MM.1S (cell line): ENCODE measurements at regions not wholly inside any gene's neighbourhood (a gene's known extent, or its start where the extent isn't known, plus 50 kb on each side); places are given as distances from the start of the nearest gene placed in this dataset.

Experiments
- DNase-seq: peaks from one replicate; pipeline ENCODE4 v3.0.0-alpha.2; 2015
- H2AFZ ChIP-seq: fragments of 300-600 bp; sonication (generic); 2 replicates; pipeline ENCODE4 v1.6.0; 2016; ENCODE audit warnings: antibody characterized with exemption, low read length
- H3F3A ChIP-seq: fragments of 300-600 bp; sonication (generic); 2 replicates; pipeline ENCODE4 v1.6.1; 2016; ENCODE audit warnings: mild to moderate bottlenecking, antibody characterized with exemption, low read length, moderate library complexity, mixed read lengths; ENCODE audit not compliant: insufficient read depth
- H3K27ac ChIP-seq: fragments of 300-600 bp; sonication (generic); 2 replicates; pipeline ENCODE4 v1.5.1; 2016; ENCODE audit warnings: mild to moderate bottlenecking, low read length
- H3K27me3 ChIP-seq: fragments of 300-600 bp; sonication (generic); replicated peaks from 2 replicates; pipeline ENCODE4 v1.6.0; 2016; ENCODE audit warnings: low read length; ENCODE audit not compliant: insufficient read depth
- H3K36me3 ChIP-seq: fragments of 300-600 bp; sonication (generic); replicated peaks from 2 replicates; pipeline ENCODE4 v1.6.1; 2016; ENCODE audit warnings: mild to moderate bottlenecking, low read length, mixed read lengths; ENCODE audit not compliant: insufficient read depth
- H3K4me1 ChIP-seq: fragments of 300-600 bp; sonication (generic); 2 replicates; pipeline ENCODE4 v1.6.1; 2016; ENCODE audit warnings: low read length, mixed read lengths
- H3K4me2 ChIP-seq: fragments of 300-600 bp; sonication (generic); 2 replicates; pipeline ENCODE4 v1.6.0; 2016; ENCODE audit warnings: low read depth, low read length
- H3K4me3 ChIP-seq: fragments of 300-600 bp; sonication (generic); 2 replicates; pipeline ENCODE4 v1.5.1; 2016; ENCODE audit warnings: low read length, mixed read lengths
- H3K79me2 ChIP-seq: fragments of 300-600 bp; sonication (generic); 2 replicates; pipeline ENCODE4 v1.6.1; 2016; ENCODE audit warnings: mixed run types, low read length, mixed read lengths
- H3K9ac ChIP-seq: fragments of 300-600 bp; sonication (generic); 2 replicates; pipeline ENCODE4 v1.6.1; 2016; ENCODE audit warnings: low read length, mixed read lengths
- H3K9me2 ChIP-seq: fragments of 300-600 bp; sonication (generic); replicated peaks from 2 replicates; pipeline ENCODE4 v1.6.1; 2016; ENCODE audit warnings: mild to moderate bottlenecking, low read length, mixed read lengths; ENCODE audit not compliant: insufficient read depth
- H3K9me3 ChIP-seq: fragments of 300-600 bp; sonication (generic); replicated peaks from 2 replicates; pipeline ENCODE4 v1.6.1; 2016; ENCODE audit warnings: mild to moderate bottlenecking, low read length, mixed read lengths; ENCODE audit not compliant: insufficient read depth
- H4K20me1 ChIP-seq: fragments of 300-600 bp; sonication (generic); 2 replicates; pipeline ENCODE4 v1.6.1; 2016; ENCODE audit warnings: mild to moderate bottlenecking, low read length, moderate library complexity, mixed read lengths; ENCODE audit not compliant: insufficient read depth
- EZH2 ChIP-seq: fragments of 300-600 bp; sonication (generic); optimal IDR thresholded peaks from 2 replicates; pipeline ENCODE3; 2017; ENCODE audit warnings: low read depth, mild to moderate bottlenecking, antibody characterized with exemption, low read length, mixed read lengths
- EZH2phosphoT487 ChIP-seq: fragments of 300-600 bp; sonication (generic); IDR thresholded peaks from 2 replicates; pipeline ENCODE4 v1.6.1; 2018; ENCODE audit warnings: antibody characterized with exemption, low read length
- TF ChIP-seq, protein P1 (sequence below): fragments of 300-600 bp; sonication (generic); IDR thresholded peaks from 2 replicates; pipeline ENCODE4 v1.5.1; 2016; ENCODE audit warnings: antibody characterized with exemption, low read length, mixed read lengths

DNA sequence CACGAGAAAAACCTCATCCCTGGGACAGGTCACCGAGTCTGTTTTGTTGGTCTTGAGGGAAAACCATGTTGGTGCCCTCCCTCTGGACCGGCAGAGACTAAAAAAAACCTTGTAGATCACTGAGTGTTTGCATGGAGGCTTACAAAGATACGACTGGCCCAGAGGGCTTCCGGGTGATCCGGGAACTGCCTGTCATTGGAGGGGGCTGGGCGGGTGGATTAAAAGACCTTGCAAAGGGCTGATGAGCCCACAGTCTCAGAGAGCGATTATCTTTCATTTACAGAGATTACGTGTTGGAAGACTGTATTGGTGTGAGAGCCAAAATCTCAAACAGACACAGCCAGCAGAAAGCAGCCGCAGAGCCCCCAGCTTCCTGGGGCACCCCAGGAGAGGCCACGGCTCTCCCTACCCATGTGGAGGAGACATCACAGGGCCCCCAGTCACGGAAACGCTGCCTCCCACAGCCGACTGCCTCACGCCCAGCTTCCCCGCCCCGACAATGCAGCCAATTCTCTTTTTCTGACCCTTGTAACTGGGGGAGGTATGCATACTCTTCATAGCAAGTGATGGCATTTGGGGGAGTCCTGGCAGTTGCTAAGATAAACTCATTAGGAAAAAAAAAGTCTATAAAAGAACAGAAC is 426.4 kb downstream of the CTTN start:
- H3K9me2 ChIP-seq, result no peaks in the 10 kb centered on the region
- H2AFZ ChIP-seq, result no peak overlapping the region
- H3K4me1 ChIP-seq, result no peaks in the 10 kb centered on the region
- H3K9ac ChIP-seq, result no peak overlapping the region
- H3K9me3 ChIP-seq, result no peaks in the 10 kb centered on the region
- no peaks in the 10 kb centered on the region for H3K36me3 ChIP-seq
- no peak overlapping the region for H3K27ac ChIP-seq
- no peak overlapping the region for H3K4me2 ChIP-seq
- no peaks in the 10 kb centered on the region for H3K79me2 ChIP-seq
- peaks cover 94% of the 10 kb centered on the region for H3K27me3 ChIP-seq
- H3F3A ChIP-seq, result no peaks in the 10 kb centered on the region
- TF ChIP-seq EZH2 (no peak), EZH2phosphoT487 (no peak)
- TF ChIP-seq, protein P1, sequence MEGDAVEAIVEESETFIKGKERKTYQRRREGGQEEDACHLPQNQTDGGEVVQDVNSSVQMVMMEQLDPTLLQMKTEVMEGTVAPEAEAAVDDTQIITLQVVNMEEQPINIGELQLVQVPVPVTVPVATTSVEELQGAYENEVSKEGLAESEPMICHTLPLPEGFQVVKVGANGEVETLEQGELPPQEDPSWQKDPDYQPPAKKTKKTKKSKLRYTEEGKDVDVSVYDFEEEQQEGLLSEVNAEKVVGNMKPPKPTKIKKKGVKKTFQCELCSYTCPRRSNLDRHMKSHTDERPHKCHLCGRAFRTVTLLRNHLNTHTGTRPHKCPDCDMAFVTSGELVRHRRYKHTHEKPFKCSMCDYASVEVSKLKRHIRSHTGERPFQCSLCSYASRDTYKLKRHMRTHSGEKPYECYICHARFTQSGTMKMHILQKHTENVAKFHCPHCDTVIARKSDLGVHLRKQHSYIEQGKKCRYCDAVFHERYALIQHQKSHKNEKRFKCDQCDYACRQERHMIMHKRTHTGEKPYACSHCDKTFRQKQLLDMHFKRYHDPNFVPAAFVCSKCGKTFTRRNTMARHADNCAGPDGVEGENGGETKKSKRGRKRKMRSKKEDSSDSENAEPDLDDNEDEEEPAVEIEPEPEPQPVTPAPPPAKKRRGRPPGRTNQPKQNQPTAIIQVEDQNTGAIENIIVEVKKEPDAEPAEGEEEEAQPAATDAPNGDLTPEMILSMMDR, result no peak
- DNase-seq, result no peak
- H4K20me1 ChIP-seq, result no peaks in the 10 kb centered on the region
- no peak overlapping the region for H3K4me3 ChIP-seq

DNA sequence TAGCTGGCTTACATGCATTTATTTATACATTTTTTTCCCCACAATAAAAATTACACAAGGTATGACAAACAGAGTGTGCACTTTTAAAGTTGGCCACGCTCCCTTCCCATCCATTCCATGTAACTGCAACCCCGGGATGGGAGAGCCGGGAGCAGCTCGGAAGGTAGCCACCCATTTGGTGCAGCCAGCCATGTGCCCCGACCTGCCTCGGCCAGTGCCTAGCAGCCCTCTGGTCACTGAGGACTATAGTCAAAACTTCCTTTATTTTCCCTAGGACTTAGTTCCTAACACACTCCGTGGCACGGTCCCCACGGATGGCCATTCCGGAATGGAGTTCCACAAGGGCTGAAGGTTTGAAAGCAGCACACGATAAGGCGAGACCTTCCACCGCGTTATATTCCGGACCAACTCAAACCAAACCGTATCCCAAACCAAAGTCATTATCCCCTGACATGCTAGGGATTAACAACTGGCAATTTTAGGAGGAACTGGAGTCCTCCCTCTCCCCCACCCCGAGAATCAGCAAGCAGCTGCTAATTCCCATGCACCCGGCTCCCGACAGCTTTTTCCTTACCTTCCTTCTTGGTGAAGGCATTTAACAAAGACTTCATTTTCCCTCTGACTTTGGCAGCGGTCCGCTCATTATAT is 426.4 kb downstream of the SHANK2 start:
- peaks cover 94% of the 10 kb centered on the region for H3K27me3 ChIP-seq
- H3K9me2 ChIP-seq, result no peaks in the 10 kb centered on the region
- H3K79me2 ChIP-seq, result no peaks in the 10 kb centered on the region
- DNase-seq, result no peak
- H3K4me1 ChIP-seq, result no peaks in the 10 kb centered on the region
- no peak overlapping the region for H3K4me2 ChIP-seq
- H3K9ac ChIP-seq, result no peak overlapping the region
- no peak overlapping the region for H3K4me3 ChIP-seq
- TF ChIP-seq, protein P1, result no peak
- TF ChIP-seq EZH2phosphoT487, result no peak
- TF ChIP-seq EZH2, result peak; percentile 53
- no peaks in the 10 kb centered on the region for H3K9me3 ChIP-seq
- H4K20me1 ChIP-seq, result no peaks in the 10 kb centered on the region
- no peak overlapping the region for H2AFZ ChIP-seq
- no peak overlapping the region for H3K27ac ChIP-seq
- H3K36me3 ChIP-seq, result no peaks in the 10 kb centered on the region
- no peaks in the 10 kb centered on the region for H3F3A ChIP-seq

DNA sequence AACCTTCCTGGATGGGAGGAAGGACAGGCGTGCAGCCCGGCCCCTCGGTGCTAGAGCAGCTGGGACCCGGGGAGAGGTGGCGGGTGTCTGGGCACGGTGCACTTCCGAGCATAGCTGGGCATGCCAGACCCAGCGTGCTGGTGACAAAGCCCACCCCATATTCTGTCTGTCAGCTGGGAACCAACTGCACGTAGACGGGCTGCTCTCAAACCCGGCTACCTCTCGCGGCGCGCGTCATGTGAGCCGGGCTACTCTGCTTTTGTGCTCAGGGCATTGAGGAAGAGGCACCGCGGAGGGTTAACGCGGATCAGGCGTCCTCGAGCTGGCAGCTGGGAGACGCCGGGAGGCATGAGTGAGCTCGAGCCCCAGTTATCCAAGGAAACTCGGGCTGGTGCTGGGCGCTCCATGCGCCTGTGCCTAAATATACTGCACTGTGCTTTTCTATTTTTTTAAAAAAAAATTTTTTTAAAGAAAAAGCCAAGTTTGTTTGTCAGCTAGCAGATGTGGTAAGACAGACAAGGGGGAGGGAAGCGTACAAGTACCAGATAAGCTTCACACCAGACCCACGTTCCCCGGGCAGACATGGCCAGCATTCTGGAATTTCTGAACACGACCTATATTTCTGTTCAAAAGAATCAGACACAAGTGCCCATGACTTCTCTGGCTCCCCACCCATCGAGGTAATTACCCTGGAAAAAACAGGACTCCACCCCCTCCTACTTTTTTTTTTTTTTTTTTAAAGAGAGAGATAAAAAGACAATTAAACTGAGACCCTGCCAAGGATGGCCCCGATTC is 425.6 kb downstream of the SHANK2 start:
- DNase-seq, result no peak
- no peaks in the 10 kb centered on the region for H3K9me2 ChIP-seq
- no peaks in the 10 kb centered on the region for H4K20me1 ChIP-seq
- H3K9ac ChIP-seq, result no peak overlapping the region
- no peak overlapping the region for H3K4me2 ChIP-seq
- H3K27ac ChIP-seq, result no peak overlapping the region
- H3F3A ChIP-seq, result no peaks in the 10 kb centered on the region
- TF ChIP-seq EZH2 (no peak), EZH2phosphoT487 (no peak; the same call in 1 of the 2 replicates)
- TF ChIP-seq, protein P1, result no peak
- H3K4me3 ChIP-seq, result no peak overlapping the region
- H3K4me1 ChIP-seq, result no peaks in the 10 kb centered on the region
- H3K9me3 ChIP-seq, result no peaks in the 10 kb centered on the region
- H3K27me3 ChIP-seq, result peaks cover 94% of the 10 kb centered on the region
- no peak overlapping the region for H2AFZ ChIP-seq
- H3K36me3 ChIP-seq, result no peaks in the 10 kb centered on the region
- H3K79me2 ChIP-seq, result no peaks in the 10 kb centered on the region
